ENCODE measurements at regions not wholly inside any gene's neighbourhood (a gene's known extent, or its start where the extent isn't known, plus 50 kb on each side); places are given as distances from the start of the nearest gene placed in this dataset.

DNA sequence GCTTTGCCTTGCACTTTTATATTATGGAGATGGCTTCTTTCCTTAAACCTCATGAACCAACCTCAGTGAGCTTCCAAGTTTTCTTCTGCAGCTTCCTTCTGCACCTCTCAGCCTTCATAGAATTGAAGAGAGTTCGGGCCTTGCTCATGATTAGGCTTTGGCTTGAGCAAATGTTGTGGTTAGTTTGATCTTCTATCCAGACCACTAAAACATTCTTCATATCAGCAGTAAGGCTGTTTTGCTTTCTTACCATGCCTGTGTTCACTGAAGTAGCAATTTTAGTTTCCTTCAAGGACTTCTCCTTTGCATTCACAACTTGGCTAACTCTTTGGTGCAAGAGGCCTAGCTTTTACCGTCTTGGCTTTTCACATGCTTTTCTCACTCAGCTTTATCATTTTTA, 125.4 kb downstream of the SNAPC1 start:
- TF ChIP-seq, protein P1, sequence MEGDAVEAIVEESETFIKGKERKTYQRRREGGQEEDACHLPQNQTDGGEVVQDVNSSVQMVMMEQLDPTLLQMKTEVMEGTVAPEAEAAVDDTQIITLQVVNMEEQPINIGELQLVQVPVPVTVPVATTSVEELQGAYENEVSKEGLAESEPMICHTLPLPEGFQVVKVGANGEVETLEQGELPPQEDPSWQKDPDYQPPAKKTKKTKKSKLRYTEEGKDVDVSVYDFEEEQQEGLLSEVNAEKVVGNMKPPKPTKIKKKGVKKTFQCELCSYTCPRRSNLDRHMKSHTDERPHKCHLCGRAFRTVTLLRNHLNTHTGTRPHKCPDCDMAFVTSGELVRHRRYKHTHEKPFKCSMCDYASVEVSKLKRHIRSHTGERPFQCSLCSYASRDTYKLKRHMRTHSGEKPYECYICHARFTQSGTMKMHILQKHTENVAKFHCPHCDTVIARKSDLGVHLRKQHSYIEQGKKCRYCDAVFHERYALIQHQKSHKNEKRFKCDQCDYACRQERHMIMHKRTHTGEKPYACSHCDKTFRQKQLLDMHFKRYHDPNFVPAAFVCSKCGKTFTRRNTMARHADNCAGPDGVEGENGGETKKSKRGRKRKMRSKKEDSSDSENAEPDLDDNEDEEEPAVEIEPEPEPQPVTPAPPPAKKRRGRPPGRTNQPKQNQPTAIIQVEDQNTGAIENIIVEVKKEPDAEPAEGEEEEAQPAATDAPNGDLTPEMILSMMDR (IDR thresholded peaks at IDR 0.05), result no peak
- TF ChIP-seq POLR2A (IDR thresholded peaks at IDR 0.05), result no peak
